Tibial nerve (tissue), 4 donors: ENCODE measurements at regions not wholly inside any gene's neighbourhood (a gene's known extent, or its start where the extent isn't known, plus 50 kb on each side); places are given as distances from the start of the nearest gene placed in this dataset.

Experiments
- DNase-seq, 2 donors: peaks; one replicate each; pipeline ENCODE4 v3.0.0-alpha.2; 2019; ENCODE audit warnings: low spot score in 2 of 2
- H3K27ac ChIP-seq, 4 donors: fragments of 200-600 bp; sonication (generic) in 3 of 4; one replicate each; pipeline ENCODE4 v1.5.1; 2017 to 2019; ENCODE audit warnings: mild to moderate bottlenecking in 1 of 4
- H3K27me3 ChIP-seq, 2 donors: fragments of 200-600 bp; sonication (generic) in 1 of 2; one replicate each; pipeline versions ENCODE4 v1.5.1 to v1.6.0; 2017 to 2019
- H3K36me3 ChIP-seq, 3 donors: fragments of 200-600 bp; sonication (generic); one replicate each; pipeline ENCODE4 v1.5.1; 2018 to 2019
- H3K4me1 ChIP-seq, 4 donors: fragments of 200-600 bp; sonication (generic) in 3 of 4; one replicate each; pipeline ENCODE4 v1.5.1; 2017 to 2019
- H3K4me3 ChIP-seq, 4 donors: fragments of 200-600 bp; sonication (generic) in 3 of 4; one replicate each; pipeline ENCODE4 v1.5.1; 2017 to 2019; ENCODE audit warnings: mild to moderate bottlenecking in 1 of 4, moderate library complexity in 1 of 4
- H3K9me3 ChIP-seq, 4 donors: fragments of 200-600 bp; sonication (generic) in 3 of 4; one replicate each; pipeline ENCODE4 v1.5.1; 2017 to 2019
- CTCF ChIP-seq, 5 experiments: fragments of 200-600 bp in 3 of 5; fragments of 450-650 bp in 2 of 5; sonication (generic) in 3 of 5; IDR thresholded peaks; one replicate each; pipeline ENCODE4 v1.5.1; 2016 to 2019; ENCODE audit warnings: antibody characterized with exemption in 5 of 5, mild to moderate bottlenecking in 3 of 5, moderate library complexity in 2 of 5
- EP300 ChIP-seq, 2 donors: sonication (generic); formaldehyde crosslinking; IDR thresholded peaks; one replicate each; pipeline ENCODE4 v1.6.1; 2017; ENCODE audit warnings: antibody characterized with exemption in 2 of 2, mild to moderate bottlenecking in 1 of 2
- POLR2A ChIP-seq, 2 donors: fragments of 450-650 bp; IDR thresholded peaks; one replicate each; pipeline ENCODE4 v1.6.1; 2017; ENCODE audit warnings: antibody characterized with exemption in 2 of 2, mild to moderate bottlenecking in 2 of 2, moderate library complexity in 2 of 2
- WGBS, 2 donors: methylation state at CpG; one replicate each; pipeline ENCODE4 v1.1.5; 2018; 5-methylcytosine and 5-hydroxymethylcytosine counted together

GRCh38 chr5:117095346-117096332, 521.0 kb upstream of the SEMA6A start:
- WGBS, 2 donors = 56 to 60% methylated on average over 10 of the region's 10 CpGs
- Histone ChIP-seq H3K4me1 (no peaks in the 10 kb centered on the region), H3K27ac (no peak overlapping the region), H3K4me3 (no peak overlapping the region), H3K36me3 (no peaks in the 10 kb centered on the region), H3K27me3 (no peaks in the 10 kb centered on the region), H3K9me3 (no peaks in the 10 kb centered on the region)
- DNase-seq = no peak
- TF ChIP-seq EP300 (IDR thresholded peaks at IDR 0.05) = no peak

GRCh38 chr5:117094114-117094815, 519.6 kb upstream of the SEMA6A start:
- no peaks in the 10 kb centered on the region for H3K4me1 ChIP-seq
- no peak for DNase-seq
- no peaks in the 10 kb centered on the region for H3K36me3 ChIP-seq
- H3K27me3 ChIP-seq = no peaks in the 10 kb centered on the region
- TF ChIP-seq POLR2A (IDR thresholded peaks at IDR 0.05) = no peak
- no peak for TF ChIP-seq CTCF (IDR thresholded peaks at IDR 0.05)
- no peak for TF ChIP-seq EP300 (IDR thresholded peaks at IDR 0.05)
- WGBS, 2 donors = 97% methylated on average over 16 to 17 of the region's 17 CpGs
- H3K4me3 ChIP-seq = no peak overlapping the region
- no peak overlapping the region for H3K27ac ChIP-seq
- no peaks in the 10 kb centered on the region for H3K9me3 ChIP-seq

- Histone ChIP-seq H3K36me3 (no peaks in the 10 kb centered on the region), H3K27me3 (no peaks in the 10 kb centered on the region), H3K4me1 (no peaks in the 10 kb centered on the region), H3K4me3 (no peak overlapping the region), H3K27ac (no peak overlapping the region), H3K9me3 (no peaks in the 10 kb centered on the region)
- TF ChIP-seq CTCF (IDR thresholded peaks at IDR 0.05) = no peak
- TF ChIP-seq POLR2A (IDR thresholded peaks at IDR 0.05) = no peak
- TF ChIP-seq EP300 (IDR thresholded peaks at IDR 0.05) = no peak
- no peak for DNase-seq
- 91 to 94% methylated on average over 6 to 9 of the region's 12 CpGs for WGBS, 2 donors
These were observed 519.0 kb upstream of the SEMA6A start for GRCh38 chr5:117093653-117094052.

- WGBS, 2 donors = 73 to 79% methylated on average over 2 of the region's 2 CpGs
- H3K36me3 ChIP-seq = no peaks in the 10 kb centered on the region
- no peaks in the 10 kb centered on the region for H3K27me3 ChIP-seq
- no peak overlapping the region for H3K4me3 ChIP-seq
- H3K9me3 ChIP-seq = no peaks in the 10 kb centered on the region
- no peaks in the 10 kb centered on the region for H3K4me1 ChIP-seq
- no peak for DNase-seq
- H3K27ac ChIP-seq = no peak overlapping the region
- TF ChIP-seq POLR2A (IDR thresholded peaks at IDR 0.05) (no peak), CTCF (IDR thresholded peaks at IDR 0.05) (no peak), EP300 (IDR thresholded peaks at IDR 0.05) (no peak)
These were observed 514.4 kb upstream of the SEMA6A start for GRCh38 chr5:117089001-117089400.

GRCh38 chr5:117088176-117088575, 513.6 kb upstream of the SEMA6A start:
- Histone ChIP-seq H3K27ac (no peak overlapping the region), H3K9me3 (no peaks in the 10 kb centered on the region), H3K4me3 (no peak overlapping the region), H3K36me3 (no peaks in the 10 kb centered on the region), H3K27me3 (no peaks in the 10 kb centered on the region), H3K4me1 (no peaks in the 10 kb centered on the region)
- WGBS, 2 donors = 94 to 99% methylated on average over 2 of the region's 2 CpGs
- DNase-seq = no peak
- TF ChIP-seq CTCF (IDR thresholded peaks at IDR 0.05) = no peak
- TF ChIP-seq POLR2A (IDR thresholded peaks at IDR 0.05) = no peak
- no peak for TF ChIP-seq EP300 (IDR thresholded peaks at IDR 0.05)
